Caco-2 (cell line): ENCODE measurements at regions not wholly inside any gene's neighbourhood (a gene's known extent, or its start where the extent isn't known, plus 50 kb on each side); places are given as distances from the start of the nearest gene placed in this dataset.

ENCODE experiments used
- BruUV-seq: library from RNA; stranded (reverse); fragments of 400-500 nt; replicated peaks from 2 replicates; lab custom pipeline; 2021; lab: Mats Ljungman, UMichigan
- CTCF ChIA-PET: fragments of 300-600 bp; sonication (Branson Sonifier 250); formaldehyde crosslinking; loops from one replicate; lab custom pipeline; 2022; ENCODE audit warnings: antibody characterized with exemption; lab: Charles Lee
- POLR2A ChIA-PET: fragments of 300-600 bp; sonication (Branson Sonifier 250); formaldehyde crosslinking; loops from one replicate; lab custom pipeline; 2022; ENCODE audit warnings: antibody characterized with exemption; lab: Charles Lee
- DNase-seq, 2 experiments: peaks; one replicate each; pipeline versions ENCODE4 v3.0.0 to v3.0.0-alpha.2; 2020 to 2022
- H3K27me3 ChIP-seq: replicated peaks from 2 replicates; pipeline ENCODE4 v1.6.0; 2011; ENCODE audit warnings: low read length; ENCODE audit not compliant: control insufficient read depth, insufficient read depth
- H3K36me3 ChIP-seq: 2 replicates; pipeline ENCODE4 v1.5.1; 2011; ENCODE audit warnings: low read length; ENCODE audit not compliant: control insufficient read depth, insufficient read depth
- H3K4me1 ChIP-seq: fragments of 250-450 bp; sonication (Bioruptor Pico); 2 replicates; pipeline ENCODE4 v1.5.1; 2020; ENCODE audit warnings: mild to moderate bottlenecking
- H3K4me3 ChIP-seq: 2 replicates; pipeline ENCODE4 v1.5.1; 2011; ENCODE audit warnings: low read depth, mild to moderate bottlenecking, control low read depth, low read length
- H3K9me3 ChIP-seq: fragments of 250-450 bp; sonication (Bioruptor Pico); 2 replicates; pipeline ENCODE4 v1.5.1; 2020; ENCODE audit warnings: mild to moderate bottlenecking, moderate library complexity
- H3K27ac Mint-ChIP-seq: one replicate; pipeline ENCODE4 v1.8.0; 2022; ENCODE audit warnings: mixed read lengths; ENCODE audit not compliant: unreplicated experiment
- H3K27me3 Mint-ChIP-seq: one replicate; pipeline ENCODE4 v1.8.0; 2022; ENCODE audit warnings: mixed read lengths; ENCODE audit not compliant: insufficient read depth, unreplicated experiment
- H3K36me3 Mint-ChIP-seq: one replicate; pipeline ENCODE4 v1.8.0; 2022; ENCODE audit warnings: mild to moderate bottlenecking, mixed read lengths; ENCODE audit not compliant: insufficient read depth, unreplicated experiment
- H3K4me1 Mint-ChIP-seq: one replicate; pipeline ENCODE4 v1.8.0; 2022; ENCODE audit warnings: low read depth, mixed read lengths; ENCODE audit not compliant: unreplicated experiment
- H3K4me3 Mint-ChIP-seq: one replicate; pipeline ENCODE4 v1.8.0; 2022; ENCODE audit warnings: mild to moderate bottlenecking, moderate library complexity, mixed read lengths; ENCODE audit not compliant: unreplicated experiment
- H3K9me3 Mint-ChIP-seq: one replicate; pipeline ENCODE4 v1.8.0; 2022; ENCODE audit warnings: mixed read lengths; ENCODE audit not compliant: unreplicated experiment
- CTCF ChIP-seq, 2 experiments: fragments of 200-600 bp in 1 of 2; IDR thresholded peaks; 1 replicate in 1 of 2; 2 replicates in 1 of 2; pipeline versions ENCODE4 v1.5.1 to v1.8.0; 2011 to 2022; ENCODE audit warnings: antibody characterized with exemption in 1 of 2, control low read depth in 1 of 2, inconsistent platforms in 1 of 2, low read depth in 1 of 2, low read length in 1 of 2, mild to moderate bottlenecking in 1 of 2, moderate library complexity in 1 of 2; ENCODE audit not compliant: insufficient read depth in 1 of 2, severe bottlenecking in 1 of 2, unreplicated experiment in 1 of 2
- intact Hi-C: fragments of 100-400 bp; cut with micrococcal nuclease; formaldehyde crosslinking; loops from one replicate; pipeline ENCODE4 v1.10.0; 2022; ENCODE audit not compliant: unreplicated experiment

GRCh38 chr12:40515041-40515816 lies 177.0 kb upstream of the CNTN1 start:
- no peak for TF ChIP-seq CTCF (IDR thresholded peaks at IDR 0.05; ENCODE audit: insufficient read depth in 1 of 2, low read depth in 1 of 2, low read length in 1 of 2, severe bottlenecking in 1 of 2, unreplicated experiment in 1 of 2)
- no peaks in the 10 kb centered on the region for H3K9me3 Mint-ChIP-seq
- no peaks in the 10 kb centered on the region for H3K4me1 Mint-ChIP-seq
- POLR2A ChIA-PET, result no interaction called here
- DNase-seq, result no peak
- Histone ChIP-seq H3K9me3 (peaks cover 3% of the 10 kb centered on the region; the same call in 1 of the 2 replicates), H3K4me1 (no peaks in the 10 kb centered on the region), H3K4me3 (no peak overlapping the region), H3K36me3 (no peaks in the 10 kb centered on the region), H3K27me3 (no peaks in the 10 kb centered on the region)
- no peak overlapping the region for H3K27ac Mint-ChIP-seq
- no peak overlapping the region for H3K4me3 Mint-ChIP-seq
- H3K36me3 Mint-ChIP-seq, result no peaks in the 10 kb centered on the region
- CTCF ChIA-PET, result no interaction called here
- no TSS peak for BruUV-seq
- H3K27me3 Mint-ChIP-seq, result no peaks in the 10 kb centered on the region
- intact Hi-C loops, result no loop called here

- no peaks in the 10 kb centered on the region for H3K27me3 ChIP-seq
- H3K36me3 Mint-ChIP-seq, result no peaks in the 10 kb centered on the region
- no peak overlapping the region for H3K27ac Mint-ChIP-seq
- no peak for TF ChIP-seq CTCF (IDR thresholded peaks at IDR 0.05; ENCODE audit: insufficient read depth in 1 of 2, low read depth in 1 of 2, low read length in 1 of 2, severe bottlenecking in 1 of 2, unreplicated experiment in 1 of 2)
- CTCF ChIA-PET, result no interaction called here
- no peak overlapping the region for H3K4me3 ChIP-seq
- intact Hi-C loops, result no loop called here
- no peaks in the 10 kb centered on the region for H3K4me1 ChIP-seq
- DNase-seq, result no peak
- H3K9me3 ChIP-seq, result peaks cover 3% of the 10 kb centered on the region; the same call in 1 of the 2 replicates
- H3K36me3 ChIP-seq, result no peaks in the 10 kb centered on the region
- no peak overlapping the region for H3K4me3 Mint-ChIP-seq
- POLR2A ChIA-PET, result no interaction called here
- no peaks in the 10 kb centered on the region for H3K9me3 Mint-ChIP-seq
- no TSS peak for BruUV-seq
- no peaks in the 10 kb centered on the region for H3K4me1 Mint-ChIP-seq
- H3K27me3 Mint-ChIP-seq, result peaks cover 2% of the 10 kb centered on the region
Observed at GRCh38 chr12:40522837-40523236, 169.4 kb upstream of the CNTN1 start.

- no peak overlapping the region for H3K4me3 ChIP-seq
- Mint-ChIP-seq H3K4me3 (no peak overlapping the region), H3K4me1 (no peaks in the 10 kb centered on the region), H3K9me3 (no peaks in the 10 kb centered on the region), H3K36me3 (no peaks in the 10 kb centered on the region), H3K27ac (no peak overlapping the region), H3K27me3 (peaks cover 2% of the 10 kb centered on the region)
- H3K9me3 ChIP-seq, result no peaks in the 10 kb centered on the region
- H3K27me3 ChIP-seq, result no peaks in the 10 kb centered on the region
- CTCF ChIA-PET, result no interaction called here
- H3K4me1 ChIP-seq, result no peaks in the 10 kb centered on the region
- intact Hi-C loops, result no loop called here
- BruUV-seq, result no TSS peak
- no peak for DNase-seq
- no peaks in the 10 kb centered on the region for H3K36me3 ChIP-seq
- POLR2A ChIA-PET, result no interaction called here
- no peak for TF ChIP-seq CTCF (IDR thresholded peaks at IDR 0.05; ENCODE audit: insufficient read depth in 1 of 2, low read depth in 1 of 2, low read length in 1 of 2, severe bottlenecking in 1 of 2, unreplicated experiment in 1 of 2)
Observed at GRCh38 chr12:40525054-40525453, 167.2 kb upstream of the CNTN1 start.
